GM12872 (cell line): ENCODE measurements at regions not wholly inside any gene's neighbourhood (a gene's known extent, or its start where the extent isn't known, plus 50 kb on each side); places are given as distances from the start of the nearest gene placed in this dataset.

Source experiments
- TF ChIP-seq, protein P1 (sequence below): IDR thresholded peaks from 3 replicates; pipeline ENCODE4 v1.5.1; 2011; ENCODE audit warnings: low read depth, mild to moderate bottlenecking, low read length, moderate library complexity; ENCODE audit not compliant: insufficient read depth

DNA sequence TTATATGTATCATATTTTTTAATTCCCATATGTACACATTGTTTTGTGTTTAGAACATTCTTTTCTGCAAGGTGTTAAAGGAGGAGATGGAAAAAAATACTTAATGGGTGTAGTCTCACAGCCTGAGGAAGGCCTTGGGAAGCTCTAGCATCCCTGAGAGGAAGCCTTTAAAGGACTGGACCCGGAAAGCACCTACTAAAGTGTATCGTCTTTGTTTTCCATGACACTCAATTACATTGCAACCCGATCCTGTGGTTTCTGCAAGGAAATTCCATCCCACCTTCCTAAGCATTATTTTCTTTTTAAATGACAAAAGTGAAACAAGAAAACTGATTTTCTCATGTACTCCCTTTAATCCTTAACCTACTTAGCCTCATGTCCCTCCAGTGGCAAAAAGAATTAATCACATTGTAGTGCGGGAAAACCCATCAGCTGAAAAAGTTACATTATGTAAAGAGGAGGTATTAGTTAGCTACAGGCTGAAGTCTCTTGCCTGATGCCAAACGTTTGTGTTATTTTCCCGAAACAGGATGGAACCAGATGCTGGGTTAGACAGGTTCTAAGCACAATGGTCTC is 147.8 kb upstream of the CPSF6 start:
- TF ChIP-seq, protein P1, sequence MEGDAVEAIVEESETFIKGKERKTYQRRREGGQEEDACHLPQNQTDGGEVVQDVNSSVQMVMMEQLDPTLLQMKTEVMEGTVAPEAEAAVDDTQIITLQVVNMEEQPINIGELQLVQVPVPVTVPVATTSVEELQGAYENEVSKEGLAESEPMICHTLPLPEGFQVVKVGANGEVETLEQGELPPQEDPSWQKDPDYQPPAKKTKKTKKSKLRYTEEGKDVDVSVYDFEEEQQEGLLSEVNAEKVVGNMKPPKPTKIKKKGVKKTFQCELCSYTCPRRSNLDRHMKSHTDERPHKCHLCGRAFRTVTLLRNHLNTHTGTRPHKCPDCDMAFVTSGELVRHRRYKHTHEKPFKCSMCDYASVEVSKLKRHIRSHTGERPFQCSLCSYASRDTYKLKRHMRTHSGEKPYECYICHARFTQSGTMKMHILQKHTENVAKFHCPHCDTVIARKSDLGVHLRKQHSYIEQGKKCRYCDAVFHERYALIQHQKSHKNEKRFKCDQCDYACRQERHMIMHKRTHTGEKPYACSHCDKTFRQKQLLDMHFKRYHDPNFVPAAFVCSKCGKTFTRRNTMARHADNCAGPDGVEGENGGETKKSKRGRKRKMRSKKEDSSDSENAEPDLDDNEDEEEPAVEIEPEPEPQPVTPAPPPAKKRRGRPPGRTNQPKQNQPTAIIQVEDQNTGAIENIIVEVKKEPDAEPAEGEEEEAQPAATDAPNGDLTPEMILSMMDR: no peak

DNA sequence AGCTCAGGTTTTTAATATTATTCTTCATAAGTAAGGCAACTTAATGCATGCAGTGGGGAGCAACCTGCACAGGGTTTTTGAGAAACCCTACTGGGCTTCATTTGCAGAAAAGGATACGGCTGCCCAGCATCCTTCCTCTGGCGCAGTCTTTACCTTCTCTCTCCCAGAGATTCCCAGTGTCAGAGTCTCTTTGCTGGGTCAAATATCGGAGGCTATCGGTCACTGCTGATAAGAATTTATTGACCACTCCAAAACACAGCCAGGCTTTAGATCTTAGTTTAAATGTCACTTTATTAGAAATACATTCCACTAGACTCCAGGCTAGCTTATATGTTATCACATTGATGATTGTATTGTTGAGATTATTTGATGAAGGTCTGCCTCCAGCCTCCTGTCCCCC is 147.2 kb upstream of the CPSF6 start:
- TF ChIP-seq, protein P1: no peak

DNA sequence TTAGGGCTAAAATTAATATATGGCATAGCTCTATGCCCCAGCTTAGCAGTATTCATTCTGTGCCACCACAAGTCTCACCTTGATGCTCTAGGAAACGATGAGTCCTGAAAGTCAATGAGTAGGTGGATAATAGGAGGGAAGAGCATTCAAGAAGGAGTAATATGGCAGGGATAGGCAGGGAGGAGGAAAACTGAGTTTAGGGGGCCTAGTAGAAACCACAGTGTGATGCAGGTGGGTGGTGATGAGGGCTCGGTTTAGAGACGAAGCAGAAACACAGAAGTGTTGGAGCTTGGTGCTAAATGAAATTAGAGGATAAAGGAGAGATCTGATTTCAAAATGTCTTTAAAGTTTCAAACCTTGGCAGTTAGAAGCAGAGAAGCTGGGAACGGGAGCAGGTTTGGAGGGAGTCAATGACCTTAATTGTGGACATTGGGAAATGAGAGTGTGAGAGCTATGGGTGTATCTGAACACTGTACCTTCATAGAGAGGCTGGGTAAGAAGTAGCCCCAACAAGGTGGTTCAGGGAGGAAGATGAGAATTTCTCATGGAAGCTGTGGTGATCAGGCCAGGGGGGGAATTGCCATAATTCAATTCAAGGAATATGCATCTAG is 144.7 kb upstream of the CPSF6 start:
- TF ChIP-seq, protein P1: no peak

DNA sequence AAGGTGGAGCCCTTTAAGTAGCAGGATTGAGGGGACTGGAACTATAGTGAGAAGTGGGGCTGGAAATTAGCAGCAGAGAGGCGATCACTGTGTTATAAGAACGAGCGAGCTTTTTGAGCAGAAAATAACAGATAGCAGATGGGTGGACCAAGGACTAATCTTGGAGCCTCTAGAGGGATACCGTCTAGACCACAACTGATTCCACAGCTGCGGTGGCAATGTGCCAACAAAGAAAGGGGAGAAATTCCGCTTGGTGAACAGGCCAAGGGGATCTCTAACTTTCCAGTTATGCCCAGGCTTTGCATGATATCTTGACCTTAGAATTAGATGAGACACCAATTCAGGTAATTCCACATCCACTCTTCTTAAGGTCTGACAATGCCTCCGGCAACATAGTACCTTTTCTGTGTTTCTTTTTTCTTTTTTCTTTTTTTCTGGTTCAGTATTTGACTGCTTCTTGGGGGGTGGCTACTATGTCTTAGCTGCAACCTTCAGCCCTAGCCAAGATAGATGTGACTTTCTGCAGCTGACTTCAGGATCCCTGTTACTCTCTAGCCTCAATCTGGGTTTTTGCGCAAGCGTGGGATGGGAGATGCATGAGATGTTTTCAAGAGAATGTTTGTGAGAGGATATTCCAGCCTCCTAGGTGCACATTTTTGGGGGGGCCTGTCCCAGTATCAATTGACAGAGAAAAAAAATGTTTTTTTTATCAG is 143.4 kb upstream of the CPSF6 start:
- TF ChIP-seq, protein P1: no peak

DNA sequence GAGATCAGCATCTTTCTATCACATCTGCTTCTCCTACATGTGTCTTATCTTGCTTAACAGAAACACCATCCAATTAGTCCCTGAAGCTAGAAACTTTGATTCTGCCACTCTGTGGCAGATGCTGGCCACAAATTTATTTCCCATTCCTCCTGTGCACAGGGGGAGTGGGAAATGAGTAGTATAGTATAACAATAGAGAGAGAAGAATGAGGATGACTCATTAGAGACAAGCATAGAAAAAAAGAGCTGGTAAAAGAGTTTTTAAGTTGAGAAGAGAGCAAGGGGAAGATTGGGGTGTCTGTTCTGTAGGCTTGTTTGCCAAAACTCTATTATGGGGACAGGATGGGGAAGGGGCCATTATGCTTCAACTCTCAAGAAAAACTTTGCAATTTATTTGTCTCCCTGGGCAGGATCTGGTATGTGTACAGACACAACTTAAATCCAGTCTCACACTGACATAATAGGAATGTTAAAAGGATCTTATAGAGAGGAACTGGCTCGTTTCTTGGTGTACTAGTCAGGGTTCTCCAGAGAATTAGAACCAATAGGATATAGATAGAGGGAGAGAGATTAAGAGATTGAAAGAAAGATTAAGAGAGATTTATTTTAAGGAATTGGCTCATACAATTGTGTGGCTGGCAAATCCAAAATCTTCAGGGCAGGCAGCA is 142.6 kb upstream of the CPSF6 start:
- TF ChIP-seq, protein P1: no peak

DNA sequence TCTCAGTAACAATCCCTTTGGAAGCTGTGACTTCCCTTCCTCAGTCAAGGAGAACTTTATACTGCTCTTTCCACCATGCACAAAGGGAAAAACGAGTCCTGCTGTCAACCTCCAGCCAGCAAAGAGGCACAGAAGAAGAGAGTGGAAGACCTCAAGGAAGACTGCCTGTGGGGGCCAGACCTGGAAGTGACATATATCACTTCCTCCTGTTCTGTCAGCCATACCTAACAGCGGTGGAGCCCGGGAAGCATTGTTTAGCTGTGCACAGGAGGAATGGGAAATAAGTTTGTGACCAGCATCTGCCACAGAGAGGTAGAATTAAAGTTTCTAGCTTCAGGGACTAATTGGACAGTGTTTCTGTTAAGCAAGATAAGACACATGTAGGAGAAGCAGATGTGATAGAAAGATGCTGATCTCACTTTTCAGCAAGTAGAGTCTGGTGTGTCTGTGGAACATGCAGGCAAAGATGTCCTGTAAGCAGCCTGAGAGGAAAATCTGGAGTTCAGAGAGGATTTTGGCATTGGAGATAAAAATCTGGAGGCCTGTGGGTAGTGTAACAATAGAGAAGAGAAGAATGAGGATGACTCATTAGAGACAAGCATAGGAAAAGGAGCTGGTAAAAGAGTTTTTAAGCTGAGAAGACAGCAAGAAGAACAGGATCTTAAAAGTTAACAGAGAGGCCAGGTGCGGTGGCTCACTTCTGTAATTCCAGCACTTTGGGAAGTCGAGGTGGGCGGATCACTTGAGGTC is 141.6 kb upstream of the CPSF6 start:
- TF ChIP-seq, protein P1: no peak
